Calu3 (cell line): ENCODE measurements at regions not wholly inside any gene's neighbourhood (a gene's known extent, or its start where the extent isn't known, plus 50 kb on each side); places are given as distances from the start of the nearest gene placed in this dataset.

ENCODE experiments used
- BruUV-seq: library from RNA; stranded (reverse); fragments of 400-500 nt; replicated peaks from 2 replicates; lab custom pipeline; 2021; lab: Mats Ljungman, UMichigan
- CTCF ChIA-PET: fragments of 300-600 bp; sonication (Branson Sonifier 250); formaldehyde crosslinking; loops from one replicate; lab custom pipeline; 2022; ENCODE audit warnings: antibody characterized with exemption; lab: Charles Lee
- DNase-seq: peaks from one replicate; pipeline ENCODE4 v3.0.0; 2022
- H3K27ac Mint-ChIP-seq: one replicate; pipeline ENCODE4 v1.8.0; 2022; ENCODE audit warnings: mixed read lengths; ENCODE audit not compliant: unreplicated experiment
- H3K27me3 Mint-ChIP-seq: one replicate; pipeline ENCODE4 v1.8.0; 2022; ENCODE audit warnings: mixed read lengths; ENCODE audit not compliant: unreplicated experiment
- H3K36me3 Mint-ChIP-seq: one replicate; pipeline ENCODE4 v1.8.0; 2022; ENCODE audit warnings: mild to moderate bottlenecking, moderate library complexity, mixed read lengths; ENCODE audit not compliant: insufficient read depth, unreplicated experiment
- H3K4me1 Mint-ChIP-seq: one replicate; pipeline ENCODE4 v1.8.0; 2022; ENCODE audit warnings: mild to moderate bottlenecking, low read depth, mixed read lengths; ENCODE audit not compliant: unreplicated experiment
- H3K4me3 Mint-ChIP-seq: one replicate; pipeline ENCODE4 v1.8.0; 2022; ENCODE audit warnings: mild to moderate bottlenecking, low read depth, moderate library complexity, mixed read lengths; ENCODE audit not compliant: unreplicated experiment
- H3K9me3 Mint-ChIP-seq: one replicate; pipeline ENCODE4 v1.8.0; 2022; ENCODE audit warnings: low read depth, mixed read lengths; ENCODE audit not compliant: unreplicated experiment
- CTCF ChIP-seq: fragments of 200-600 bp; IDR thresholded peaks from one replicate; pipeline ENCODE4 v1.8.0; 2022; ENCODE audit warnings: antibody characterized with exemption; ENCODE audit not compliant: unreplicated experiment
- intact Hi-C: fragments of 100-400 bp; cut with micrococcal nuclease; formaldehyde crosslinking; loops from one replicate; pipeline ENCODE4 v1.10.0; 2022; ENCODE audit not compliant: unreplicated experiment

- no peaks in the 10 kb centered on the region for H3K36me3 Mint-ChIP-seq
- BruUV-seq: no TSS peak
- intact Hi-C loops: no loop called here
- CTCF ChIA-PET: no interaction called here
- H3K9me3 Mint-ChIP-seq: peaks cover 2% of the 10 kb centered on the region
- TF ChIP-seq CTCF: no peak
- H3K27ac Mint-ChIP-seq: no peak overlapping the region
- H3K4me3 Mint-ChIP-seq: no peak overlapping the region
- no peaks in the 10 kb centered on the region for H3K4me1 Mint-ChIP-seq
- no peak for DNase-seq
- H3K27me3 Mint-ChIP-seq: no peaks in the 10 kb centered on the region
These were observed 152.1 kb downstream of the SAMD5 start for GRCh38 chr6:147660334-147661311.

GRCh38 chr6:147662646-147663045, 154.2 kb downstream of the SAMD5 start:
- no peaks in the 10 kb centered on the region for H3K4me1 Mint-ChIP-seq
- H3K36me3 Mint-ChIP-seq: no peaks in the 10 kb centered on the region
- no TSS peak for BruUV-seq
- CTCF ChIA-PET: no interaction called here
- DNase-seq: no peak
- no peak overlapping the region for H3K4me3 Mint-ChIP-seq
- intact Hi-C loops: no loop called here
- peaks cover 6% of the 10 kb centered on the region for H3K9me3 Mint-ChIP-seq
- TF ChIP-seq CTCF: no peak
- H3K27ac Mint-ChIP-seq: no peak overlapping the region
- no peaks in the 10 kb centered on the region for H3K27me3 Mint-ChIP-seq

- Mint-ChIP-seq H3K4me3 (no peak overlapping the region), H3K9me3 (peaks cover 6% of the 10 kb centered on the region), H3K4me1 (no peaks in the 10 kb centered on the region), H3K36me3 (no peaks in the 10 kb centered on the region), H3K27me3 (no peaks in the 10 kb centered on the region), H3K27ac (no peak overlapping the region)
- CTCF ChIA-PET: interaction anchor here (0.6 kb wide), 1 partner anchor 585 kb away, joined by 3 read pairs; no protein-coding TSS in a partner anchor
- no peak for TF ChIP-seq CTCF
- intact Hi-C loops: no loop called here
- no TSS peak for BruUV-seq
- no peak for DNase-seq
These were observed 155.6 kb downstream of the SAMD5 start for GRCh38 chr6:147664092-147664491.

GRCh38 chr6:147666255-147666654, 157.8 kb downstream of the SAMD5 start:
- no peaks in the 10 kb centered on the region for H3K27me3 Mint-ChIP-seq
- H3K4me3 Mint-ChIP-seq: no peak overlapping the region
- no peaks in the 10 kb centered on the region for H3K4me1 Mint-ChIP-seq
- no TSS peak for BruUV-seq
- TF ChIP-seq CTCF: no peak
- H3K27ac Mint-ChIP-seq: no peak overlapping the region
- no peak for DNase-seq
- H3K36me3 Mint-ChIP-seq: no peaks in the 10 kb centered on the region
- H3K9me3 Mint-ChIP-seq: peaks cover 3% of the 10 kb centered on the region
- intact Hi-C loops: no loop called here
- CTCF ChIA-PET: no interaction called here
